ENCODE measurements at regions not wholly inside any gene's neighbourhood (a gene's known extent, or its start where the extent isn't known, plus 50 kb on each side); places are given as distances from the start of the nearest gene placed in this dataset.
"Not testable (repeated sequence)": the region's sequence is repeated elsewhere in the genome, so short reads cannot be mapped to it uniquely, and the experiment has no call there.

DNA sequence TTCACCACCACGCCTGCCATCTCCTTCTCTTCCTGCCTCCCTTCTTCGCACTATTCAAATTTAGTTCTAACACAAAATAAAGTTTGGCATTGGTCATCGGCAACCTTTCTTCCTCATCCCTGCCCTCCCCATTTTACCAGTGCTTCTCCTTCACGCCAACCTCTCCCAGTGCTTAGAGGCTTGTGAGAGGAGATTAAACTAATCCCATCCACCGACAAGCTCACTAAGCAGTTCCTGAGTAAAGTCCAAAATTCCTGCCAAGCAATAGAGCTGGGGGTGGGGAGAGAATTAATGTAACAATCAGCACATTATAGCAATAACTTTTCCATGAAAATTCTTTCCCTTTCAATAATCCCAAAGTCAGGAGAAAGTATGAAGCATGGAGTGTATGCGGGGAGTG is 157.4 kb upstream of the GMNC start:
- ATAC-seq (no peak), DNase-seq (no peak)
- H3K9me3 Mint-ChIP-seq (ENCODE audit: low read depth) = no peaks in the 10 kb centered on the region
- no peaks in the 10 kb centered on the region for H3K4me1 Mint-ChIP-seq
- no peaks in the 10 kb centered on the region for H3K36me3 Mint-ChIP-seq (ENCODE audit: low read depth)
- intact Hi-C loops (cut with DNase I, micrococcal nuclease) = no loop called here
- ChIA-PET CTCF (no interaction called here), POLR2A (no interaction called here)
- H3K27ac Mint-ChIP-seq = no peak overlapping the region
- no peak overlapping the region for H3K4me3 Mint-ChIP-seq
- H3K27me3 Mint-ChIP-seq = no peaks in the 10 kb centered on the region

DNA sequence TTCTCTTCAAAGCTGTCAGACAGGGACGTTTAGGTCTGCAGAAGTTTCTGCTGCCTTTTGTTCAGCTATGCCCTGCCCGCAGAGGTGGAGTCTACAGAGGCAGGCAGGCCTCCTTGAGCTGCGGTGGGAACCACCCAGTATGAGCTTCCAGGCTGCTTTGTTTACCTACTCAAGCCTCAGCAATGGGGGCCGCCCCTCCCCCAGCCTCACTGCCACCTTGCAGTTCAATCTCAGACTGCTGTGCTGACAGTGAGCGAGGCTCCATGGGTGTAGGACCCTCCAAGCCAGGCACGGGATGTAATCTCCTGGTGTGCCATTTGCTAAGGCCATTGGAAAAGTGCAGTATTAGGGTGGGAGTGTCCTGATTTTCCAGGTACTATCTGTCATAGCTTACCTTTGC is 153.5 kb upstream of the GMNC start:
- POLR2A ChIA-PET; H3K27ac Mint-ChIP-seq; H3K4me3 Mint-ChIP-seq; H3K9me3 Mint-ChIP-seq (ENCODE audit: low read depth); ATAC-seq; H3K4me1 Mint-ChIP-seq; CTCF ChIA-PET; H3K36me3 Mint-ChIP-seq (ENCODE audit: low read depth); H3K27me3 Mint-ChIP-seq; DNase-seq; intact Hi-C loops (cut with DNase I, micrococcal nuclease): not testable (repeated sequence)

DNA sequence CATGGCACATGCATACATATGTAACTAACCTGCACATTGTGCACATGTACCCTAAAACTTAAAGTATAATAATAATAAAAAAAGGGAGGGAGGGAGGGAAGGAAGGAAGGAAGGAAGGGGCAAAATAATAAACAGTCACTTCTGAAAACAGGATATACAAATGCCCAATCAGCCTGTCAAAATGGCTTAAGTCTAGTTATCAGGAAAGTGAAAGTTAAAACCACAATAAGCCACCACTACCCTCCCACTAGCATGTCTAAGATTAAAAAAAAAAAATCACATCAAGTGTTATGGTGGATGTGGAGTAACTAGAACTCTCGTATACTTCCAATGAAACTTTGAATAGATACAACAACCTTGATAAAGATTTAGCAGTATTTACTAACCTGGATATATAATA is 145.6 kb upstream of the GMNC start:
- no peaks in the 10 kb centered on the region for H3K4me1 Mint-ChIP-seq

DNA sequence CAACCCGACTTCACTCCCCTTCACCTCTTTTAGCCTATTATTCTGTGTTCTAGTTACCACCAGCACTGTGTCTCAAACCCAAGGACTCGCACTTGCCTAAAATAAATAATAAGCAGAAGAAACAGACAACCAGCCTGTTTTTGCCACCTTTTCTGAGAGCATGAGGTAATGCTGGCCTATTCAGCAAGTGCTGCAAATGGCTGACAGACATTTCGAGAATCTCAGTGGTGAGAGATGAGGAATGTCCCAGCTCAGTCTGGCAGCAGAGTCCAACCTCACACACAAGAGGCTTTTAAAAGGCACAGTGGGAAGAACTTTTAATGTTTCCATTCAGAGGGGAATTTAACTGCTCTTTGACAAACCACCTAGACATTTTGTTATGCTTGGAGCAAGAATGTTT is 143.3 kb upstream of the GMNC start:
- ATAC-seq (no peak), DNase-seq (no peak)
- Mint-ChIP-seq H3K27ac (no peak overlapping the region), H3K4me3 (no peak overlapping the region), H3K9me3 (ENCODE audit: low read depth) (no peaks in the 10 kb centered on the region), H3K36me3 (ENCODE audit: low read depth) (no peaks in the 10 kb centered on the region), H3K4me1 (no peaks in the 10 kb centered on the region), H3K27me3 (no peaks in the 10 kb centered on the region)
- ChIA-PET POLR2A (no interaction called here), CTCF (no interaction called here)
- intact Hi-C loops (cut with DNase I, micrococcal nuclease) = no loop called here

More for the DNA sequence above, 145.6 kb upstream of the GMNC start:
- DNase-seq (no peak), ATAC-seq (no peak)
- H3K27me3 Mint-ChIP-seq = no peaks in the 10 kb centered on the region
- ChIA-PET POLR2A (no interaction called here), CTCF (no interaction called here)
- no peaks in the 10 kb centered on the region for H3K36me3 Mint-ChIP-seq (ENCODE audit: low read depth)
- intact Hi-C loops (cut with DNase I, micrococcal nuclease) = no loop called here
- H3K4me3 Mint-ChIP-seq = no peak overlapping the region
- H3K27ac Mint-ChIP-seq = no peak overlapping the region
- H3K9me3 Mint-ChIP-seq (ENCODE audit: low read depth) = no peaks in the 10 kb centered on the region

DNA sequence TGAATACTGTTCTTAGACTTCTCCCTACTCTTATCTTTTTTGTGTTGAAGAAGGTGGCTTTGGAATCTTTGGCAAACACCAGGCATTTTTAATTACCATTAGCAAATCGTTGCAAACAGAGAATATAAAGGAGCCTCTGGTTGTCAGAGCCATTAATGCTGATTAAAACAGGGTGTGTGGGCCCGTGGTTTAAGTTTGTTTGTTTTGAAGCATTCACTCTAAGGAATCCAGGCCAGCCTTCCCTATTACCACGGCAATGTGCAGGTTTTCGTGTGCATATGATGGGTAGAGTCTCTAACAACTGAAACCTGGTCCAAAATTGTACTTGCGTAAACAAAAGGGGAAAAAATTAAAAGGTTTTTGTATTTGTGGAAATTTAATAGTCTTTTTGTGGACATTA is 141.2 kb upstream of the GMNC start:
- Mint-ChIP-seq H3K27me3 (no peaks in the 10 kb centered on the region), H3K9me3 (ENCODE audit: low read depth) (no peaks in the 10 kb centered on the region), H3K36me3 (ENCODE audit: low read depth) (no peaks in the 10 kb centered on the region), H3K4me1 (no peaks in the 10 kb centered on the region), H3K4me3 (no peak overlapping the region), H3K27ac (no peak overlapping the region)
- ATAC-seq (no peak), DNase-seq (no peak)
- CTCF ChIA-PET = no interaction called here
- POLR2A ChIA-PET = no interaction called here
- intact Hi-C loops (cut with DNase I, micrococcal nuclease) = no loop called here

DNA sequence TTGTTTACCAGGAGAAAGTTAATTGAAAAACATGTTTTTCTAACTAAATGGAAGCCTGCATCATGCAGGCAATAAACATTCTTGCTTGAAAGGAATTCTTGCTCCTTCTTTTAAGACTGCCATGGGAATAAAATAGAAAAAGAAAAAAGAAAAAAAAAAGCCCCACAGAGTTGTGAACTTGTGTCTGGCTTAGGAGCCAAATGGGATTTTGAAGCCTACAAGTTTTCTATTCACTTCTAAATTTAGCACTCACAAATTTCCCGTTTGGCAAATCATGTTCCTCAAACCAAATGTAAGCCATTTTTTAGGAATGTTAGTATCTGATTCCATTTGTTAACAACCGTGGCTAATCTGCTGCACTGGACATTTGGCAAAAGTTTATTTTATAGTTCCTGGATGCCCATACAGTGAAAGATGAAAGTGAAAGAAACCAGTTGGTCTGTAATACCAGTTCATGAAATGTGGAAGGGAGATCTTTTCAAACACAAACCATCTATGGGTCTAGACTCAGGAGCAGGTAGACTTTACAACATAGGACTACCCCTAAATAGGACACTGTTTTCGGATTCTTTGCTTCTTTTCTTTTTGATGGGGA is 133.8 kb upstream of the GMNC start:
- H3K27me3 Mint-ChIP-seq = no peaks in the 10 kb centered on the region
- ChIA-PET CTCF (no interaction called here), POLR2A (no interaction called here)
- H3K4me3 Mint-ChIP-seq = no peak overlapping the region
- intact Hi-C loops (cut with DNase I, micrococcal nuclease) = no loop called here
- no peaks in the 10 kb centered on the region for H3K4me1 Mint-ChIP-seq
- H3K9me3 Mint-ChIP-seq (ENCODE audit: low read depth) = no peaks in the 10 kb centered on the region
- ATAC-seq (no peak), DNase-seq (no peak)
- no peaks in the 10 kb centered on the region for H3K36me3 Mint-ChIP-seq (ENCODE audit: low read depth)
- H3K27ac Mint-ChIP-seq = no peak overlapping the region

DNA sequence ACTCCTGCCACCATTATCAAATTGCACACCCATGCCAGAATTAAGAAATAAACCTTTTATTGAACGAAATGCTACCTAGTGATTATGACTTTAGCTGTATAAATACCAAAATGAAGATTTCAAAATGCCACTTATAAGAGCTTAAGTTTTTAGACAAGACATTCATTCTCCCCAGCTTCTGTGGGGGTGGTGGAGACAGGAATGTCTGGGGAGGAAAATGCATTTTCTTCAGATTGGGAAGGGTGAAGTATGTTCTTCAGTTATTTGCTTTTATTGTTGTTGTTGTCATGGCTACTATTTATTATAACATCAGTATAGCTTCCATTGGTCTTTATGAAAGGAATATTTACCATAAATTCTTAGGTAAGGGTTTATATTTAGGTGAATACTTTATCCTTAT is 132.7 kb upstream of the GMNC start:
- Mint-ChIP-seq H3K36me3 (ENCODE audit: low read depth) (no peaks in the 10 kb centered on the region), H3K27me3 (no peaks in the 10 kb centered on the region), H3K9me3 (ENCODE audit: low read depth) (no peaks in the 10 kb centered on the region), H3K27ac (no peak overlapping the region), H3K4me1 (no peaks in the 10 kb centered on the region), H3K4me3 (no peak overlapping the region)
- intact Hi-C loops (cut with DNase I, micrococcal nuclease) = no loop called here
- no peak for ATAC-seq
- ChIA-PET POLR2A (no interaction called here), CTCF (no interaction called here)
- no peak for DNase-seq

DNA sequence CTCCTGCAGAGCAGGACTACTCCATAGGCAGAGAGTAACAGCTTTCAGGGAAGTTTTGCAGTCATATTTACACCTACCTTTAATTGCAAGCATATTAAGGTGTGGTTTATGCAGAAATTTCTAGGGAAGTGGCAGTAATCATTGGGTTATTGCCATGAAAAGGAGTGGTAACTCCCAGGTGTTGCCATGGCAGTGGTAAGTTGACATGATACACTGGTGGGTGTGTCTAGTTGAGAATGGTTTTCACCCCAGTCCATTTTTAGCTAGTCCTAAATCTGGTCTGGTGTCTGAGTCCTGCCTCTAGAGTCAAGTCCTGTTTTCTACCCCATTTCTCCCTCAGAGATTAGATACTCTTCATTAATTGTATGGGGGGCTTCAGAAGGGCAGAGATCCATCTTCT is 128.4 kb upstream of the GMNC start:
- ATAC-seq (no peak), DNase-seq (no peak)
- intact Hi-C loops (cut with DNase I, micrococcal nuclease) = no loop called here
- no peak overlapping the region for H3K4me3 Mint-ChIP-seq
- no peaks in the 10 kb centered on the region for H3K4me1 Mint-ChIP-seq
- CTCF ChIA-PET = no interaction called here
- no peaks in the 10 kb centered on the region for H3K27me3 Mint-ChIP-seq
- POLR2A ChIA-PET = no interaction called here
- no peak overlapping the region for H3K27ac Mint-ChIP-seq
- H3K9me3 Mint-ChIP-seq (ENCODE audit: low read depth) = peaks cover 10% of the 10 kb centered on the region
- no peaks in the 10 kb centered on the region for H3K36me3 Mint-ChIP-seq (ENCODE audit: low read depth)

DNA sequence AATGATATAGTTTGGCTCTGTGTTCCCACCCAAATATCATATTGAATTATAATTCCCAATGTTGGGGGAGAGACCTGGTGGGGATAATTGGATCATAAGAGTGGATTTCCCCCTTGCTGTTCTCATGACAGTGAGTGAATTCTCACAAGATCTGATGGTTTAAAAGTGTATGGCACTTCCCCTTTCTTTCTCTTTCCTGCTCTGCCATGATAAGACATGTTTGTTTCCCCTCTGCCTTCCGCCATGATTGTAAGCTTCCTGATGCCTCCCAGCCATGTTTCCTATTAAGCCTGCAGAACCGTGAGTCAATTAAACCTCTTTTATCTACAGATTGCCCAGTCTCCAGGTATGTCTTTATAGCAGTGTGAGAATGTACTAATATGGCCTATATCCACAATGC is 126.7 kb upstream of the GMNC start:
- no peak overlapping the region for H3K27ac Mint-ChIP-seq
- peaks cover 10% of the 10 kb centered on the region for H3K9me3 Mint-ChIP-seq (ENCODE audit: low read depth)
- H3K4me3 Mint-ChIP-seq = no peak overlapping the region
- no peaks in the 10 kb centered on the region for H3K27me3 Mint-ChIP-seq
- DNase-seq = no peak
- H3K36me3 Mint-ChIP-seq (ENCODE audit: low read depth) = no peaks in the 10 kb centered on the region
- intact Hi-C loops (cut with DNase I, micrococcal nuclease) = no loop called here
- H3K4me1 Mint-ChIP-seq = no peaks in the 10 kb centered on the region
- ChIA-PET POLR2A (no interaction called here), CTCF (no interaction called here)
- no peak for ATAC-seq

DNA sequence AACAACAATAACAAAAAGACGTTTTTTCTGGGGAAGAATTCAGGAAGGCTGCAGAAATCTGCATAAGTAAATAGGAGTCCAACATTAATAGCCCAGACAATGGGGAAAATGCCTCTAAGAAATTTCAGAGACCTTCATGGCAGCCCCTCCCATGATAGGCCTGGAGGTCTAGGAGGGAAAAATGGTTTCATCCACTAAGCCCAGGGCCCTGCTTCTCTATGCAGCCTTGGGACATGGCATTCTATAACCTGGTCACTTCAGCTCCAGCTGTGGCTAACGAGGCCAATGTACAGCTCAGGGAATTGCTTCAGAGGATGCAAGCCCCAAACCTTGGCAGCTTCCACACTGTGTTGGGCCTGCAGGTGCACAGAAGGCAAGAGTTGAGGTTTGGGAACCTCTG is 125.6 kb upstream of the GMNC start:
- ATAC-seq (no peak), DNase-seq (no peak)
- Mint-ChIP-seq H3K4me1 (no peaks in the 10 kb centered on the region), H3K4me3 (no peak overlapping the region), H3K9me3 (ENCODE audit: low read depth) (peaks cover 10% of the 10 kb centered on the region), H3K27me3 (no peaks in the 10 kb centered on the region), H3K27ac (no peak overlapping the region), H3K36me3 (ENCODE audit: low read depth) (no peaks in the 10 kb centered on the region)
- POLR2A ChIA-PET = no interaction called here
- CTCF ChIA-PET = no interaction called here
- intact Hi-C loops (cut with DNase I, micrococcal nuclease) = no loop called here

DNA sequence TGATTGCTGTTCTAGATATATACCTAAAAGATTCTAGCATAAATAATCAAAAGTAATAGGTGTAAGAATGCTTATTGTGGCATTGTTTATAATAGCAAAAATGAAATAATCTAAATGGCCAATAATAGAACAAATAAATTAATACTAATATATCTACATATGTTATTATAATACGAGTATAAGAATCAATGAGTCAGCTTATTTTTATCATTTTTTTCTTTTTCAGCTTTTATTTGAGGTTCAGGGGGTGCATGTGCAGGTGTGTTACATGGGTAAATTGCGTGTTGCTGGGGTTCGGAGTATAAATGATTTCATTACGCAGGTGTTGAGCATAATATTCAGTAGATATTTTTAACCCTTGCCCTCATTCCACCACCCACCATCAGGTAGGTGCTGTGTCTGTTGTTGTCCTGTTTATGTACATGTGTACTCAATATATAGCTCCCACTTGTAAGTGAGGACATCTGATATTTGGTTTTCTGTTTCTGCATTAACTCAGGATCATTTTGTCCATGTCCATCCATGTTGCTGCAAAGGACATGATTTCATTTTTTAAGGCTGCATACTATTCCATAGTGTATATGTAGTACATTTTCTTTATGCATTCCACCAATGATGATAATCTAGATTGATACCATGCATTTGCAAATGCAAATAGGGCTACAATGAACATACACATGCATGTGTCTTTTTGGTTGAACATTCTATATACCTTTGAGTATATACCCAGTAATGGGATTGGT is 122.2 kb upstream of the GMNC start:
- no peaks in the 10 kb centered on the region for H3K36me3 Mint-ChIP-seq (ENCODE audit: low read depth)
- no peaks in the 10 kb centered on the region for H3K27me3 Mint-ChIP-seq
- ChIA-PET CTCF (no interaction called here), POLR2A (no interaction called here)
- H3K27ac Mint-ChIP-seq = no peak overlapping the region
- DNase-seq (no peak), ATAC-seq (no peak)
- intact Hi-C loops (cut with DNase I, micrococcal nuclease) = no loop called here
- H3K4me3 Mint-ChIP-seq = no peak overlapping the region
- no peaks in the 10 kb centered on the region for H3K4me1 Mint-ChIP-seq
- peaks cover 10% of the 10 kb centered on the region for H3K9me3 Mint-ChIP-seq (ENCODE audit: low read depth)

DNA sequence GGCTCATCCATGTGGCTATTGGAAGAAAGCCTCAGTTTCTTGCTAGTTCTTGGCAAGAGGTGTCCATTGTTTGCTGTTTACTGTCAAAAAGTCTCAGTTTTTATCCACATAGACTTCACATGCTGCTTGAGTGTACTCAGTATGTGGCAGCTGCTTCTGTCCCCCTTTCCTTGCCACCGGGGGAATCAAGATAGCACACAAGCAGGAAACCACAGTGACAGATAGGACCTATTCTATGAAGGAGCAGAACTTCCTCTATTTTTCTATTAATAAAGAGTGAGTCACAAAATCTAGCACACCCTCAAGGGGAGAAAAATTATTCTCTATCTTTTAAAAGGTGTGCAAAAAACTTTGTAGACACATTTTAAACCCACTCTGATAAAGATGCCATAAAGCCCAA is 121.4 kb upstream of the GMNC start:
- H3K4me3 Mint-ChIP-seq = no peak overlapping the region
- H3K9me3 Mint-ChIP-seq (ENCODE audit: low read depth) = peaks cover 8% of the 10 kb centered on the region
- ChIA-PET POLR2A (no interaction called here), CTCF (interaction anchor here (1.2 kb wide), 1 partner anchor 39 kb away, joined by 4 read pairs; no protein-coding TSS in a partner anchor)
- H3K27me3 Mint-ChIP-seq = no peaks in the 10 kb centered on the region
- H3K36me3 Mint-ChIP-seq (ENCODE audit: low read depth) = no peaks in the 10 kb centered on the region
- H3K27ac Mint-ChIP-seq = no peak overlapping the region
- ATAC-seq (no peak), DNase-seq (no peak)
- intact Hi-C loops (cut with DNase I, micrococcal nuclease) = no loop called here
- H3K4me1 Mint-ChIP-seq = no peaks in the 10 kb centered on the region

DNA sequence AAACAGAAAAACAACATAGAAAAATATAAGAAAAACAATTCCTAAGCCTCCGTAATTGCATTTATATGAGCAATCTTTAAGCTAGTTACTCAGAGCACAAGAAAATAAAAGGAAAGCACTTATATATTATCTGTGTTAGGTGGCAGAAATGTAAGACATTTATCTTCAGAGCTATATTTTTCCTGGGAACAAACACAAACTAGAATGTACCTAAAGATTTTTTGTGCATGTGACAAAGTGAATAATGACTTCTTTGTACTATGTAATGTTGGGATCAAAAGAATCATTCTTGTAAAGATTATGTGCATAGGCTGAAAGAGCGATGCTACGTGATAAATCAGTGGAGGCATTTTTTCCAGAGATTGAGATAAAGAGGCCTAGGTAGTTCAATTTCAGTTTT is 111.3 kb upstream of the GMNC start:
- no peaks in the 10 kb centered on the region for H3K4me1 Mint-ChIP-seq
- CTCF ChIA-PET = no interaction called here
- H3K27ac Mint-ChIP-seq = no peak overlapping the region
- H3K4me3 Mint-ChIP-seq = no peak overlapping the region
- H3K27me3 Mint-ChIP-seq = no peaks in the 10 kb centered on the region
- no peak for ATAC-seq
- H3K36me3 Mint-ChIP-seq (ENCODE audit: low read depth) = no peaks in the 10 kb centered on the region
- POLR2A ChIA-PET = no interaction called here
- no peak for DNase-seq
- intact Hi-C loops (cut with DNase I, micrococcal nuclease) = no loop called here
- H3K9me3 Mint-ChIP-seq (ENCODE audit: low read depth) = no peaks in the 10 kb centered on the region
